GM23338 (cell line): ENCODE measurements at regions not wholly inside any gene's neighbourhood (a gene's known extent, or its start where the extent isn't known, plus 50 kb on each side); places are given as distances from the start of the nearest gene placed in this dataset.

Experiments
- ATAC-seq: fragments of 200-7000 bp; cut with Tn5 transposase; 3 replicates; pipeline ENCODE4 v1.9.1; 2020
- DNase-seq: peaks from one replicate; pipeline ENCODE4 v3.0.0-alpha.2; 2015; ENCODE audit warnings: low spot score
- H2AFZ ChIP-seq: fragments of 200-600 bp; sonication (generic); 2 replicates; pipeline ENCODE4 v1.8.0; 2016; ENCODE audit warnings: antibody characterized with exemption, mild to moderate bottlenecking, moderate library complexity
- H3F3A ChIP-seq: fragments of 200-600 bp; sonication (generic); replicated peaks from 2 replicates; pipeline ENCODE4 v1.8.0; 2017; ENCODE audit warnings: antibody characterized with exemption, mixed run types, low read depth
- H3K27ac ChIP-seq: fragments of 200-600 bp; sonication (generic); 2 replicates; pipeline ENCODE4 v1.6.1; 2016; ENCODE audit warnings: low read depth
- H3K27me3 ChIP-seq: fragments of 200-600 bp; sonication (generic); 2 replicates; pipeline ENCODE4 v1.8.0; 2016; ENCODE audit warnings: mild to moderate bottlenecking, mixed run types, moderate library complexity; ENCODE audit not compliant: insufficient read depth
- H3K36me3 ChIP-seq: fragments of 200-600 bp; sonication (generic); 2 replicates; pipeline ENCODE4 v1.8.0; 2016; ENCODE audit warnings: mild to moderate bottlenecking; ENCODE audit not compliant: insufficient read depth
- H3K4me1 ChIP-seq: fragments of 200-600 bp; sonication (generic); 2 replicates; pipeline ENCODE4 v1.8.0; 2016; ENCODE audit warnings: mild to moderate bottlenecking, moderate library complexity; ENCODE audit not compliant: insufficient read depth
- H3K4me2 ChIP-seq: fragments of 200-600 bp; sonication (generic); 2 replicates; pipeline ENCODE4 v1.7.1; 2017; ENCODE audit warnings: mixed run types
- H3K4me3 ChIP-seq: fragments of 200-600 bp; sonication (generic); 2 replicates; pipeline ENCODE4 v1.6.1; 2016; ENCODE audit warnings: mixed run types
- H3K79me2 ChIP-seq: fragments of 200-600 bp; sonication (generic); replicated peaks from 2 replicates; pipeline ENCODE4 v1.8.0; 2017; ENCODE audit warnings: mild to moderate bottlenecking; ENCODE audit not compliant: insufficient read depth
- H3K9me2 ChIP-seq: fragments of 200-600 bp; sonication (generic); 2 replicates; pipeline ENCODE4 v1.8.0; 2017; ENCODE audit not compliant: insufficient read depth
- H4K20me1 ChIP-seq: fragments of 200-600 bp; sonication (generic); replicated peaks from 2 replicates; pipeline ENCODE4 v1.8.0; 2017; ENCODE audit warnings: mild to moderate bottlenecking; ENCODE audit not compliant: insufficient read depth
- H3K27ac Mint-ChIP-seq: 2 replicates; pipeline ENCODE4 v1.8.0; 2020; ENCODE audit warnings: inconsistent platforms, mild to moderate bottlenecking, moderate library complexity, mixed read lengths
- H3K27me3 Mint-ChIP-seq: 3 replicates; pipeline ENCODE4 v1.8.0; 2022; ENCODE audit warnings: low read depth, mild to moderate bottlenecking, moderate library complexity, mixed read lengths, inconsistent platforms; ENCODE audit not compliant: insufficient read depth, poor library complexity
- H3K36me3 Mint-ChIP-seq: 3 replicates; pipeline ENCODE4 v1.8.0; 2021; ENCODE audit warnings: low read depth, mild to moderate bottlenecking, inconsistent platforms, moderate library complexity, mixed read lengths
- H3K4me1 Mint-ChIP-seq: 3 replicates; pipeline ENCODE4 v1.8.0; 2020; ENCODE audit warnings: mild to moderate bottlenecking, inconsistent platforms, mixed read lengths
- H3K4me3 Mint-ChIP-seq: 3 replicates; pipeline ENCODE4 v1.8.0; 2021; ENCODE audit warnings: moderate library complexity, mild to moderate bottlenecking, inconsistent platforms, mixed read lengths
- H3K9me3 Mint-ChIP-seq: 3 replicates; pipeline ENCODE4 v1.8.0; 2020; ENCODE audit warnings: moderate library complexity, mild to moderate bottlenecking, inconsistent platforms, mixed read lengths
- CREB1 ChIP-seq: fragments of 250-450 bp; sonication (Bioruptor Pico); IDR thresholded peaks from 2 replicates; pipeline ENCODE4 v1.5.0; 2020; ENCODE audit warnings: low read depth, mild to moderate bottlenecking, moderate library complexity
- EZH2 ChIP-seq: fragments of 200-600 bp; sonication (generic); IDR thresholded peaks from one replicate; pipeline ENCODE4 v1.8.0; 2017; ENCODE audit warnings: antibody characterized with exemption, mild to moderate bottlenecking, low read depth; ENCODE audit not compliant: unreplicated experiment
- JUNB ChIP-seq: IDR thresholded peaks from one replicate; pipeline ENCODE4 v1.6.1; 2016; ENCODE audit warnings: antibody characterized with exemption; ENCODE audit not compliant: unreplicated experiment
- ZNF114 ChIP-seq: fragments of 250-450 bp; sonication (Bioruptor Pico); IDR thresholded peaks from 2 replicates; pipeline ENCODE4 v1.5.0; 2020; ENCODE audit warnings: mild to moderate bottlenecking, moderate library complexity
- TF ChIP-seq, protein P1 (sequence below): IDR thresholded peaks from 2 replicates; pipeline ENCODE4 v1.6.1; 2016; ENCODE audit warnings: antibody characterized with exemption
- TF ChIP-seq, protein P2 (sequence below): fragments of 250-450 bp; sonication (Bioruptor Pico); IDR thresholded peaks from 2 replicates; pipeline ENCODE4 v1.5.0; 2020; ENCODE audit warnings: mild to moderate bottlenecking, moderate library complexity
- TF ChIP-seq, protein P3 (sequence below): IDR thresholded peaks from one replicate; pipeline ENCODE4 v1.6.1; 2018; ENCODE audit warnings: antibody characterized with exemption; ENCODE audit not compliant: unreplicated experiment
- TF ChIP-seq, protein P4 (sequence below), 2 experiments: fragments of 200-600 bp in 1 of 2; sonication (generic) in 1 of 2; conservative IDR thresholded peaks; 2 replicates each; pipeline versions ENCODE4 v1.5.1 to v1.6.1; 2016 to 2017; ENCODE audit warnings: antibody characterized with exemption in 2 of 2, low read depth in 2 of 2, mild to moderate bottlenecking in 2 of 2, moderate library complexity in 1 of 2

DNA sequence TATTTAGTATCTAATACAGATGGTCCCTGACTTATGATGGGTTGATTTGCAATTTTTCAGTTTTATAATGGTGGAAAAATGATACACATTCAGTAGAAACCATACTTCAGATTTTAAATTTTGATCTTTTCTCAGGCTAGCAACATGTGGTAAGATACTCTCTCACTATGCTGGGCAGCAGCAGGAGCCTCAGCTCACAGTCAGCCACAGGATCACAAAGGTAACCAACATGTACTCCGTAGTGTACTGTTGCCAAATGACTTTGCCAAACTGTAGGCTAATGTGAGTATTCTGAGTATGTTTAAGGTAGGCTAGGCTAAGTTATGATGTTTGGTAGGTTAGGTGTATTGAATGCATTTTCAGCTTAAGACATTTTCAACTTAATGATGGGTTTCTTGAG is 498.6 kb upstream of the DPPA4 start:
- Histone ChIP-seq H3K4me3 (no peak overlapping the region), H3K79me2 (no peaks in the 10 kb centered on the region), H3K9me2 (0 out of 2 replicates have a peak, but pooled peaks cover 11% of the 10 kb centered on the region), H3K27me3 (no peaks in the 10 kb centered on the region), H2AFZ (no peak overlapping the region), H3F3A (no peaks in the 10 kb centered on the region), H3K4me1 (peaks cover 13% of the 10 kb centered on the region), H3K36me3 (no peaks in the 10 kb centered on the region), H4K20me1 (no peaks in the 10 kb centered on the region), H3K4me2 (no peak overlapping the region), H3K27ac (no peak overlapping the region)
- Mint-ChIP-seq H3K27ac (no peak overlapping the region), H3K27me3 (peaks cover 2% of the 10 kb centered on the region), H3K4me3 (no peak overlapping the region), H3K9me3 (no peaks in the 10 kb centered on the region; the same call in 2 of the 3 replicates), H3K4me1 (peaks cover 12% of the 10 kb centered on the region), H3K36me3 (peaks cover 1% of the 10 kb centered on the region; the same call in 2 of the 3 replicates)
- ATAC-seq (no peak; the same call in 2 of the 3 replicates), DNase-seq (no peak)
- TF ChIP-seq CREB1 (CRISPR knock-in tag) (no peak), ZNF114 (no peak), EZH2 (no peak), JUNB (no peak)
- TF ChIP-seq, protein P1, sequence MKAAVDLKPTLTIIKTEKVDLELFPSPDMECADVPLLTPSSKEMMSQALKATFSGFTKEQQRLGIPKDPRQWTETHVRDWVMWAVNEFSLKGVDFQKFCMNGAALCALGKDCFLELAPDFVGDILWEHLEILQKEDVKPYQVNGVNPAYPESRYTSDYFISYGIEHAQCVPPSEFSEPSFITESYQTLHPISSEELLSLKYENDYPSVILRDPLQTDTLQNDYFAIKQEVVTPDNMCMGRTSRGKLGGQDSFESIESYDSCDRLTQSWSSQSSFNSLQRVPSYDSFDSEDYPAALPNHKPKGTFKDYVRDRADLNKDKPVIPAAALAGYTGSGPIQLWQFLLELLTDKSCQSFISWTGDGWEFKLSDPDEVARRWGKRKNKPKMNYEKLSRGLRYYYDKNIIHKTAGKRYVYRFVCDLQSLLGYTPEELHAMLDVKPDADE, result no peak
- TF ChIP-seq, protein P2, sequence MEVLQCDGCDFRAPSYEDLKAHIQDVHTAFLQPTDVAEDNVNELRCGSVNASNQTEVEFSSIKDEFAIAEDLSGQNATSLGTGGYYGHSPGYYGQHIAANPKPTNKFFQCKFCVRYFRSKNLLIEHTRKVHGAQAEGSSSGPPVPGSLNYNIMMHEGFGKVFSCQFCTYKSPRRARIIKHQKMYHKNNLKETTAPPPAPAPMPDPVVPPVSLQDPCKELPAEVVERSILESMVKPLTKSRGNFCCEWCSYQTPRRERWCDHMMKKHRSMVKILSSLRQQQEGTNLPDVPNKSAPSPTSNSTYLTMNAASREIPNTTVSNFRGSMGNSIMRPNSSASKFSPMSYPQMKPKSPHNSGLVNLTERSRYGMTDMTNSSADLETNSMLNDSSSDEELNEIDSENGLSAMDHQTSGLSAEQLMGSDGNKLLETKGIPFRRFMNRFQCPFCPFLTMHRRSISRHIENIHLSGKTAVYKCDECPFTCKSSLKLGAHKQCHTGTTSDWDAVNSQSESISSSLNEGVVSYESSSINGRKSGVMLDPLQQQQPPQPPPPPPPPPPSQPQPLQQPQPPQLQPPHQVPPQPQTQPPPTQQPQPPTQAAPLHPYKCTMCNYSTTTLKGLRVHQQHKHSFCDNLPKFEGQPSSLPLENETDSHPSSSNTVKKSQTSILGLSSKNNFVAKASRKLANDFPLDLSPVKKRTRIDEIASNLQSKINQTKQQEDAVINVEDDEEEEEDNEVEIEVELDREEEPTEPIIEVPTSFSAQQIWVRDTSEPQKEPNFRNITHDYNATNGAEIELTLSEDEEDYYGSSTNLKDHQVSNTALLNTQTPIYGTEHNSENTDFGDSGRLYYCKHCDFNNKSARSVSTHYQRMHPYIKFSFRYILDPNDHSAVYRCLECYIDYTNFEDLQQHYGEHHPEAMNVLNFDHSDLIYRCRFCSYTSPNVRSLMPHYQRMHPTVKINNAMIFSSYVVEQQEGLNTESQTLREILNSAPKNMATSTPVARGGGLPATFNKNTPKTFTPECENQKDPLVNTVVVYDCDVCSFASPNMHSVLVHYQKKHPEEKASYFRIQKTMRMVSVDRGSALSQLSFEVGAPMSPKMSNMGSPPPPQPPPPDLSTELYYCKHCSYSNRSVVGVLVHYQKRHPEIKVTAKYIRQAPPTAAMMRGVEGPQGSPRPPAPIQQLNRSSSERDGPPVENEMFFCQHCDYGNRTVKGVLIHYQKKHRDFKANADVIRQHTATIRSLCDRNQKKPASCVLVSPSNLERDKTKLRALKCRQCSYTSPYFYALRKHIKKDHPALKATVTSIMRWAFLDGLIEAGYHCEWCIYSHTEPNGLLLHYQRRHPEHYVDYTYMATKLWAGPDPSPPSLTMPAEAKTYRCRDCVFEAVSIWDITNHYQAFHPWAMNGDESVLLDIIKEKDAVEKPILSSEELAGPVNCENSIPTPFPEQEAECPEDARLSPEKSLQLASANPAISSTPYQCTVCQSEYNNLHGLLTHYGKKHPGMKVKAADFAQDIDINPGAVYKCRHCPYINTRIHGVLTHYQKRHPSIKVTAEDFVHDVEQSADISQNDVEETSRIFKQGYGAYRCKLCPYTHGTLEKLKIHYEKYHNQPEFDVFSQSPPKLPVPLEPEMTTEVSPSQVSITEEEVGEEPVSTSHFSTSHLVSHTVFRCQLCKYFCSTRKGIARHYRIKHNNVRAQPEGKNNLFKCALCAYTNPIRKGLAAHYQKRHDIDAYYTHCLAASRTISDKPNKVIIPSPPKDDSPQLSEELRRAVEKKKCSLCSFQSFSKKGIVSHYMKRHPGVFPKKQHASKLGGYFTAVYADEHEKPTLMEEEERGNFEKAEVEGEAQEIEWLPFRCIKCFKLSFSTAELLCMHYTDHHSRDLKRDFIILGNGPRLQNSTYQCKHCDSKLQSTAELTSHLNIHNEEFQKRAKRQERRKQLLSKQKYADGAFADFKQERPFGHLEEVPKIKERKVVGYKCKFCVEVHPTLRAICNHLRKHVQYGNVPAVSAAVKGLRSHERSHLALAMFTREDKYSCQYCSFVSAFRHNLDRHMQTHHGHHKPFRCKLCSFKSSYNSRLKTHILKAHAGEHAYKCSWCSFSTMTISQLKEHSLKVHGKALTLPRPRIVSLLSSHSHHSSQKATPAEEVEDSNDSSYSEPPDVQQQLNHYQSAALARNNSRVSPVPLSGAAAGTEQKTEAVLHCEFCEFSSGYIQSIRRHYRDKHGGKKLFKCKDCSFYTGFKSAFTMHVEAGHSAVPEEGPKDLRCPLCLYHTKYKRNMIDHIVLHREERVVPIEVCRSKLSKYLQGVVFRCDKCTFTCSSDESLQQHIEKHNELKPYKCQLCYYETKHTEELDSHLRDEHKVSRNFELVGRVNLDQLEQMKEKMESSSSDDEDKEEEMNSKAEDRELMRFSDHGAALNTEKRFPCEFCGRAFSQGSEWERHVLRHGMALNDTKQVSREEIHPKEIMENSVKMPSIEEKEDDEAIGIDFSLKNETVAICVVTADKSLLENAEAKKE (CRISPR knock-in tag), result no peak
- TF ChIP-seq, protein P3, sequence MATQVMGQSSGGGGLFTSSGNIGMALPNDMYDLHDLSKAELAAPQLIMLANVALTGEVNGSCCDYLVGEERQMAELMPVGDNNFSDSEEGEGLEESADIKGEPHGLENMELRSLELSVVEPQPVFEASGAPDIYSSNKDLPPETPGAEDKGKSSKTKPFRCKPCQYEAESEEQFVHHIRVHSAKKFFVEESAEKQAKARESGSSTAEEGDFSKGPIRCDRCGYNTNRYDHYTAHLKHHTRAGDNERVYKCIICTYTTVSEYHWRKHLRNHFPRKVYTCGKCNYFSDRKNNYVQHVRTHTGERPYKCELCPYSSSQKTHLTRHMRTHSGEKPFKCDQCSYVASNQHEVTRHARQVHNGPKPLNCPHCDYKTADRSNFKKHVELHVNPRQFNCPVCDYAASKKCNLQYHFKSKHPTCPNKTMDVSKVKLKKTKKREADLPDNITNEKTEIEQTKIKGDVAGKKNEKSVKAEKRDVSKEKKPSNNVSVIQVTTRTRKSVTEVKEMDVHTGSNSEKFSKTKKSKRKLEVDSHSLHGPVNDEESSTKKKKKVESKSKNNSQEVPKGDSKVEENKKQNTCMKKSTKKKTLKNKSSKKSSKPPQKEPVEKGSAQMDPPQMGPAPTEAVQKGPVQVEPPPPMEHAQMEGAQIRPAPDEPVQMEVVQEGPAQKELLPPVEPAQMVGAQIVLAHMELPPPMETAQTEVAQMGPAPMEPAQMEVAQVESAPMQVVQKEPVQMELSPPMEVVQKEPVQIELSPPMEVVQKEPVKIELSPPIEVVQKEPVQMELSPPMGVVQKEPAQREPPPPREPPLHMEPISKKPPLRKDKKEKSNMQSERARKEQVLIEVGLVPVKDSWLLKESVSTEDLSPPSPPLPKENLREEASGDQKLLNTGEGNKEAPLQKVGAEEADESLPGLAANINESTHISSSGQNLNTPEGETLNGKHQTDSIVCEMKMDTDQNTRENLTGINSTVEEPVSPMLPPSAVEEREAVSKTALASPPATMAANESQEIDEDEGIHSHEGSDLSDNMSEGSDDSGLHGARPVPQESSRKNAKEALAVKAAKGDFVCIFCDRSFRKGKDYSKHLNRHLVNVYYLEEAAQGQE, result no peak
- TF ChIP-seq, protein P4, sequence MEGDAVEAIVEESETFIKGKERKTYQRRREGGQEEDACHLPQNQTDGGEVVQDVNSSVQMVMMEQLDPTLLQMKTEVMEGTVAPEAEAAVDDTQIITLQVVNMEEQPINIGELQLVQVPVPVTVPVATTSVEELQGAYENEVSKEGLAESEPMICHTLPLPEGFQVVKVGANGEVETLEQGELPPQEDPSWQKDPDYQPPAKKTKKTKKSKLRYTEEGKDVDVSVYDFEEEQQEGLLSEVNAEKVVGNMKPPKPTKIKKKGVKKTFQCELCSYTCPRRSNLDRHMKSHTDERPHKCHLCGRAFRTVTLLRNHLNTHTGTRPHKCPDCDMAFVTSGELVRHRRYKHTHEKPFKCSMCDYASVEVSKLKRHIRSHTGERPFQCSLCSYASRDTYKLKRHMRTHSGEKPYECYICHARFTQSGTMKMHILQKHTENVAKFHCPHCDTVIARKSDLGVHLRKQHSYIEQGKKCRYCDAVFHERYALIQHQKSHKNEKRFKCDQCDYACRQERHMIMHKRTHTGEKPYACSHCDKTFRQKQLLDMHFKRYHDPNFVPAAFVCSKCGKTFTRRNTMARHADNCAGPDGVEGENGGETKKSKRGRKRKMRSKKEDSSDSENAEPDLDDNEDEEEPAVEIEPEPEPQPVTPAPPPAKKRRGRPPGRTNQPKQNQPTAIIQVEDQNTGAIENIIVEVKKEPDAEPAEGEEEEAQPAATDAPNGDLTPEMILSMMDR (conservative IDR thresholded peaks at IDR 0.05; ENCODE audit: low read depth in 2 of 2), result no peak
